HFFc6 (cell line): ENCODE measurements at regions not wholly inside any gene's neighbourhood (a gene's known extent, or its start where the extent isn't known, plus 50 kb on each side); places are given as distances from the start of the nearest gene placed in this dataset.

ENCODE experiments used
- DNase-seq: peaks from one replicate; pipeline ENCODE4 v3.0.0-alpha.2; 2018
- H3K27ac Mint-ChIP-seq: 2 replicates; pipeline ENCODE4 v1.8.0; 2020; ENCODE audit warnings: mild to moderate bottlenecking, mixed read lengths
- H3K27me3 Mint-ChIP-seq: 2 replicates; pipeline ENCODE4 v1.8.0; 2021; ENCODE audit warnings: mild to moderate bottlenecking, moderate library complexity, mixed read lengths; ENCODE audit not compliant: insufficient read depth
- H3K36me3 Mint-ChIP-seq: 2 replicates; pipeline ENCODE4 v1.8.0; 2021; ENCODE audit warnings: low read depth, mixed read lengths
- H3K4me1 Mint-ChIP-seq: 2 replicates; pipeline ENCODE4 v1.8.0; 2020; ENCODE audit warnings: low read depth, mixed read lengths
- H3K4me3 Mint-ChIP-seq: 2 replicates; pipeline ENCODE4 v1.8.0; 2020; ENCODE audit warnings: mild to moderate bottlenecking, moderate library complexity, mixed read lengths
- H3K9me3 Mint-ChIP-seq: 2 replicates; pipeline ENCODE4 v1.8.0; 2020; ENCODE audit warnings: mild to moderate bottlenecking, mixed read lengths
- TF ChIP-seq, protein P1 (sequence below): fragments of 200-600 bp; sonication (generic); IDR thresholded peaks from 2 replicates; pipeline ENCODE4 v1.5.0; 2021; ENCODE audit warnings: antibody characterized with exemption, mild to moderate bottlenecking

DNA sequence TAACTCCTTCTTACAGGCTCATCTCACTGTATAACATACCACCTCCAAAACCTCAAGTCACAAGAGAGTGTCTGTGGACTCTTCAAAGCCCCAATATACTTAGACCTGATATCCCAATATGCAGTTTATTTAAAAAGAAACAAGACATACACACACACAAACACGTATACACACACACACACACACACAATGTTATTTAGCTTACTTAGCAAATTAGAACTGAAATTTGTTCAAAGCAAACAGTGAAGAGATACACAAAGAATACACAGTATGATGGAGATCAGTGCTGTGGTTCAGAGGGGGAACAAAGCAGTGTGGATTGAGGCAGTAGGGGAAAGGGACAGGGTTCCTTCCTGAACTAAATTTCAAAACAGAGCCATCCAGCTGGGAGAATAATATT lies 807.2 kb downstream of the IPMK start:
- no peak overlapping the region for H3K4me3 Mint-ChIP-seq
- H3K27ac Mint-ChIP-seq: no peak overlapping the region
- H3K9me3 Mint-ChIP-seq: peaks cover 20% of the 10 kb centered on the region
- H3K4me1 Mint-ChIP-seq: no peaks in the 10 kb centered on the region
- DNase-seq: no peak
- H3K36me3 Mint-ChIP-seq: no peaks in the 10 kb centered on the region
- TF ChIP-seq, protein P1, sequence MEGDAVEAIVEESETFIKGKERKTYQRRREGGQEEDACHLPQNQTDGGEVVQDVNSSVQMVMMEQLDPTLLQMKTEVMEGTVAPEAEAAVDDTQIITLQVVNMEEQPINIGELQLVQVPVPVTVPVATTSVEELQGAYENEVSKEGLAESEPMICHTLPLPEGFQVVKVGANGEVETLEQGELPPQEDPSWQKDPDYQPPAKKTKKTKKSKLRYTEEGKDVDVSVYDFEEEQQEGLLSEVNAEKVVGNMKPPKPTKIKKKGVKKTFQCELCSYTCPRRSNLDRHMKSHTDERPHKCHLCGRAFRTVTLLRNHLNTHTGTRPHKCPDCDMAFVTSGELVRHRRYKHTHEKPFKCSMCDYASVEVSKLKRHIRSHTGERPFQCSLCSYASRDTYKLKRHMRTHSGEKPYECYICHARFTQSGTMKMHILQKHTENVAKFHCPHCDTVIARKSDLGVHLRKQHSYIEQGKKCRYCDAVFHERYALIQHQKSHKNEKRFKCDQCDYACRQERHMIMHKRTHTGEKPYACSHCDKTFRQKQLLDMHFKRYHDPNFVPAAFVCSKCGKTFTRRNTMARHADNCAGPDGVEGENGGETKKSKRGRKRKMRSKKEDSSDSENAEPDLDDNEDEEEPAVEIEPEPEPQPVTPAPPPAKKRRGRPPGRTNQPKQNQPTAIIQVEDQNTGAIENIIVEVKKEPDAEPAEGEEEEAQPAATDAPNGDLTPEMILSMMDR: no peak
- H3K27me3 Mint-ChIP-seq: no peaks in the 10 kb centered on the region

DNA sequence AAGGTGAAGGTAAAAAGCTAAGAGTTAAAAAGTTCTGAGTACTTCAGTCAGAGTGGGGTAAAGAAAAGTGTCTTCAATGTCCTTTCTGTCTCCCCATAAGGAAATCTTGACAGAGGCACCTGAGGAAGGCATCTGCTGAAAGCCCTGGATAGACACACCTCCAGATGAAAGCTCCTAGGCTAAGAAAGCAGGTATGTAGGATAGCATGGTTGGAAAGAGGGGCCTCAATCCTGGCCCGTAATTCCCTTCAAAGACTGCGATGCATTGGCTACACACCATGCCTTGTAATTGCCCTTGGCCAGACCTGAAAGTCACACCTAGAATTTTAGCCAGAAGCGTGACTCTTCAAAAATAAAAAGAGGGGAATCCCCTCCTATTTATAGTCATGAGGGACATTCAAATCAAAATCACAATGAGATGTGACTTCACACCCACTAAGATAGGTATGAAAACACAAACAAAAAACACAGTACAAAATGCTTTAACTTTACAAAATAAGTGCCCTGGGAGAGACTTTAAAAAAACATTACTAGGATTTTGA lies 809.7 kb downstream of the IPMK start:
- no peak overlapping the region for H3K27ac Mint-ChIP-seq
- DNase-seq: no peak
- TF ChIP-seq, protein P1: no peak
- H3K36me3 Mint-ChIP-seq: no peaks in the 10 kb centered on the region
- no peaks in the 10 kb centered on the region for H3K27me3 Mint-ChIP-seq
- no peaks in the 10 kb centered on the region for H3K4me1 Mint-ChIP-seq
- H3K9me3 Mint-ChIP-seq: peaks cover 20% of the 10 kb centered on the region
- no peak overlapping the region for H3K4me3 Mint-ChIP-seq

DNA sequence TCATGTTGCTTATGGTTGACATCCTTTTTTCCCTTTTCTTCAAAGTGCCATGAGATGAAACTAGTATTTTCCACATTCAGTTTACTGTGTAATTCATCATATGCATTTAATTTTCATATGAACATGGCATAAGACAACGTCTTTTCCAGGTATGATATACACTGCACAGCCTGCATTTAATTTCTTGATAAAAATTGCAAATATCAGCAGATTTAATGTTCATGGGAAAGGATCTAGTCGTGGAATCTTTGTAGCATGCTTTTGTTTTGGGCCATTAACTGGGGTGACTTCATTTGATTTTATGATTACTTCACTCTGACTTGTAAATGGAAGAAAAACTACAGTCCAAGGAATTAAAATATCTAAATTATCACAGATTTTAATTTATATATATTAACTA lies 837.3 kb downstream of the IPMK start:
- TF ChIP-seq, protein P1: no peak
- Mint-ChIP-seq H3K36me3 (no peaks in the 10 kb centered on the region), H3K27me3 (no peaks in the 10 kb centered on the region; the same call in 1 of the 2 replicates), H3K9me3 (peaks cover 18% of the 10 kb centered on the region), H3K4me3 (no peak overlapping the region), H3K27ac (no peak overlapping the region), H3K4me1 (no peaks in the 10 kb centered on the region)
- DNase-seq: no peak

DNA sequence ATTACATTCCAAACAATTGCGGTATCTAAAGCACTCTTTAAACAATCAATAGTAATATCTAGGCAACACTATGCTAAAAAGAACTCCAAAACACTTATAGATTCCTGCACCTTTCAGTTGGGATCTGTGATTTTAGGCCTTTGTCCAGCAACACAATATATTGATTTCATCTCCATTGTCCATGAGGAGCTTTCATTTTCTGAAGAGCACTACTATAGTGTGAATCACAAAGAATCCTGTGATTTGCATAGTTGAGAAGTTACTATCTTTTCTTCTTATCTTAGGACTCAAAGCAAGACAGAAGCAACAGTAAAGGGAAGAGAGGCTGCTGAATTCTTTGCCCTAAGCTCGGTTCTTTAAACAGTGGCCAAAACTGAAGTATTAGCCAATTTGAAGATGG lies 846.8 kb downstream of the IPMK start:
- Mint-ChIP-seq H3K4me3 (no peak overlapping the region), H3K27me3 (no peaks in the 10 kb centered on the region), H3K36me3 (no peaks in the 10 kb centered on the region), H3K4me1 (no peaks in the 10 kb centered on the region), H3K27ac (no peak overlapping the region), H3K9me3 (peaks cover 19% of the 10 kb centered on the region)
- no peak for DNase-seq
- TF ChIP-seq, protein P1: no peak

DNA sequence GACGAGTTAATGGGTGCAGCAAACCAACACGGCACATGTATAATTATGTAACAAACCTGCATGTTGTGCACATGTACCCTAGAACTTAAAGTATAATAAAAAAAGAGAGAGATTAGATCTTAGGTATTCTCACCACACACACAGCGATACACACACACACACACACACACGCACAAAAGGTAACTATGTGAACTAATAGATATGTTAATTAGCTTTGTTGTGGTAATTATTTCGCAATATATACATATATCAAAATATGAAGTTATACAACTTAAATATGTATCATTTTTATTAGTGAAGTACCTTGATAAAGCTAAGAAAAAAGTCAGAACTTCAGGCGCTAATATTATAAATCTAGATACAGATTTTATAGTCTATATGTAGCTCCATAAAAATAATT lies 849.2 kb downstream of the IPMK start:
- no peak for DNase-seq
- H3K27ac Mint-ChIP-seq: no peak overlapping the region
- H3K27me3 Mint-ChIP-seq: no peaks in the 10 kb centered on the region
- H3K4me3 Mint-ChIP-seq: no peak overlapping the region
- peaks cover 30% of the 10 kb centered on the region for H3K9me3 Mint-ChIP-seq
- TF ChIP-seq, protein P1: no peak
- no peaks in the 10 kb centered on the region for H3K4me1 Mint-ChIP-seq
- H3K36me3 Mint-ChIP-seq: no peaks in the 10 kb centered on the region

DNA sequence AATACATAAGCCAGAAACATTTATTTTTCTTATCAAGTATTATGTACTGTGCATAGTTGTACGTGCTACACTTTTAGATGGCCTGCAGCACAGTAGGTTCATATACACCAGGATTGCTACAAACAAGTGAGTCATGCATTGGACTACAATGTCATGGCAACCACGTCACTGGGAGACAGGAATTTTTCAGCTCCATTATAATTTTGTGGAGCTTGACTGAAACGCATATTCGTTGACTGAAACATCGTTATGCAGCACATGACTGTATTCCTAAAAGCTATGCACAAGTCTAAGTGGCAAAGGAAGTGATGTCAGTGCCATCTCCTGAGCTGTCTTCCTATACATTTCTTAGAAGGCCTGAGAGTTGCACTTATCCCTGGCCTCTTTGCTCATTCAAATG lies 871.8 kb downstream of the IPMK start:
- no peaks in the 10 kb centered on the region for H3K4me1 Mint-ChIP-seq
- H3K27me3 Mint-ChIP-seq: no peaks in the 10 kb centered on the region
- TF ChIP-seq, protein P1: no peak
- no peak for DNase-seq
- H3K36me3 Mint-ChIP-seq: no peaks in the 10 kb centered on the region
- H3K27ac Mint-ChIP-seq: no peak overlapping the region
- peaks cover under 1% of the 10 kb centered on the region for H3K9me3 Mint-ChIP-seq
- H3K4me3 Mint-ChIP-seq: no peak overlapping the region
